Neural cell (in vitro differentiated cells): ENCODE measurements at regions not wholly inside any gene's neighbourhood (a gene's known extent, or its start where the extent isn't known, plus 50 kb on each side); places are given as distances from the start of the nearest gene placed in this dataset.

Source experiments
- H2AFZ ChIP-seq: fragments of 200-600, 300-800 bp; sonication (generic), shearing (Covaris generic); 2 replicates; pipeline ENCODE4 v1.6.0; 2014; ENCODE audit warnings: low read depth, mild to moderate bottlenecking, antibody characterized with exemption, low read length, moderate library complexity
- H3F3A ChIP-seq: fragments of 200-600 bp; shearing (Covaris generic); 2 replicates; pipeline ENCODE4 v1.6.1; 2016; ENCODE audit warnings: mild to moderate bottlenecking, moderate library complexity, mixed read lengths, antibody characterized with exemption, low read length; ENCODE audit not compliant: insufficient read depth, poor library complexity, severe bottlenecking
- H3K27ac ChIP-seq: fragments of 200-600, 300-800 bp; sonication (generic), shearing (Covaris generic); 2 replicates; pipeline ENCODE4 v1.5.1; 2014; ENCODE audit warnings: mild to moderate bottlenecking, low read length, moderate library complexity
- H3K27me3 ChIP-seq: fragments of 300-800, 200-600 bp; sonication (generic), shearing (Covaris generic); 2 replicates; pipeline ENCODE4 v1.6.0; 2014; ENCODE audit warnings: mild to moderate bottlenecking, low read depth, low read length, moderate library complexity; ENCODE audit not compliant: insufficient read depth
- H3K36me3 ChIP-seq: fragments of 300-800, 200-600 bp; sonication (generic), shearing (Covaris generic); 2 replicates; pipeline ENCODE4 v1.5.1; 2014; ENCODE audit warnings: mild to moderate bottlenecking, antibody characterized with exemption, low read length, moderate library complexity; ENCODE audit not compliant: insufficient read depth
- H3K4me2 ChIP-seq: fragments of 300-800, 200-600 bp; sonication (generic), shearing (Covaris generic); 2 replicates; pipeline ENCODE4 v1.6.0; 2014; ENCODE audit warnings: mild to moderate bottlenecking, low read length
- H3K4me3 ChIP-seq: fragments of 300-800, 200-600 bp; sonication (generic), shearing (Covaris generic); 2 replicates; pipeline ENCODE4 v1.5.1; 2014; ENCODE audit warnings: mild to moderate bottlenecking, low read length, moderate library complexity
- H3K79me2 ChIP-seq: fragments of 200-600 bp; shearing (Covaris generic); replicated peaks from 2 replicates; pipeline ENCODE4 v1.6.0; 2014; ENCODE audit warnings: mild to moderate bottlenecking, low read length, moderate library complexity; ENCODE audit not compliant: insufficient read depth
- H3K9ac ChIP-seq: fragments of 300-800, 200-600 bp; sonication (generic), shearing (Covaris generic); 2 replicates; pipeline ENCODE4 v1.6.1; 2016; ENCODE audit warnings: mild to moderate bottlenecking, low read length, mixed read lengths
- H3K9me2 ChIP-seq: fragments of 200-600 bp; shearing (Covaris generic); 2 replicates; pipeline ENCODE4 v1.6.1; 2016; ENCODE audit warnings: mild to moderate bottlenecking, low read length, mixed read lengths; ENCODE audit not compliant: insufficient read depth
- H3K9me3 ChIP-seq: fragments of 200-600, 300-800 bp; sonication (generic), shearing (Covaris generic); 2 replicates; pipeline ENCODE4 v1.6.1; 2016; ENCODE audit warnings: mild to moderate bottlenecking, mixed run types, low read length, moderate library complexity, mixed read lengths
- H4K20me1 ChIP-seq: fragments of 200-600 bp; shearing (Covaris generic); 2 replicates; pipeline ENCODE4 v1.6.1; 2016; ENCODE audit warnings: mild to moderate bottlenecking, mixed run types; ENCODE audit not compliant: insufficient read depth
- CTCF ChIP-seq: fragments of 450-650 bp; IDR thresholded peaks from 2 replicates; pipeline ENCODE4 v1.5.1; 2014; ENCODE audit warnings: antibody characterized with exemption, mild to moderate bottlenecking, moderate library complexity; ENCODE audit not compliant: poor library complexity, severe bottlenecking
- EP300 ChIP-seq: fragments of 450-650 bp; conservative IDR thresholded peaks from 2 replicates; pipeline ENCODE4 v1.6.1; 2014; ENCODE audit warnings: antibody characterized with exemption, mild to moderate bottlenecking, moderate library complexity; ENCODE audit not compliant: poor library complexity, severe bottlenecking
- EZH2 ChIP-seq: fragments of 200-600, 300-800 bp; shearing (Covaris generic), sonication (generic); IDR thresholded peaks from 2 replicates; pipeline ENCODE4 v1.6.1; 2014; ENCODE audit warnings: antibody characterized with exemption, low read length, borderline replicate concordance, mild to moderate bottlenecking; ENCODE audit not compliant: insufficient read depth, poor library complexity, severe bottlenecking
- MXI1 ChIP-seq: fragments of 450-650 bp; conservative IDR thresholded peaks from 2 replicates; pipeline ENCODE4 v1.6.1; 2014; ENCODE audit warnings: antibody characterized with exemption, mild to moderate bottlenecking; ENCODE audit not compliant: poor library complexity, severe bottlenecking
- POLR2AphosphoS5 ChIP-seq: IDR thresholded peaks from 2 replicates; pipeline ENCODE4 v1.6.1; 2012
- RAD21 ChIP-seq: fragments of 450-650 bp; conservative IDR thresholded peaks from 2 replicates; pipeline ENCODE4 v1.6.1; 2014; ENCODE audit warnings: antibody characterized with exemption, mild to moderate bottlenecking, moderate library complexity
- REST ChIP-seq: IDR thresholded peaks from 2 replicates; pipeline ENCODE4 v1.6.1; 2012; ENCODE audit warnings: borderline replicate concordance
- SMC3 ChIP-seq: fragments of 450-650 bp; conservative IDR thresholded peaks from 2 replicates; pipeline ENCODE4 v1.6.1; 2014; ENCODE audit warnings: antibody characterized with exemption, mild to moderate bottlenecking, moderate library complexity; ENCODE audit not compliant: poor library complexity
- TAF1 ChIP-seq: IDR thresholded peaks from 2 replicates; pipeline ENCODE4 v1.6.1; 2012; ENCODE audit warnings: low read depth

- no peaks in the 10 kb centered on the region for H3K79me2 ChIP-seq
- H3K4me2 ChIP-seq, result no peak overlapping the region
- H3K9me2 ChIP-seq, result no peaks in the 10 kb centered on the region
- no peak overlapping the region for H3K4me3 ChIP-seq
- TF ChIP-seq MXI1 (no peak), TAF1 (no peak), CTCF (no peak), SMC3 (no peak), RAD21 (no peak), EZH2 (no peak), POLR2AphosphoS5 (no peak), EP300 (no peak), REST (no peak)
- H3K9me3 ChIP-seq, result no peaks in the 10 kb centered on the region
- no peaks in the 10 kb centered on the region for H3K36me3 ChIP-seq
- no peaks in the 10 kb centered on the region for H4K20me1 ChIP-seq
- no peaks in the 10 kb centered on the region for H3K27me3 ChIP-seq
- H3K27ac ChIP-seq, result no peak overlapping the region
- H3K9ac ChIP-seq, result no peak overlapping the region
- no peak overlapping the region for H2AFZ ChIP-seq
- no peaks in the 10 kb centered on the region for H3F3A ChIP-seq
Measured at GRCh38 chr5:115349001-115349817, 52.8 kb upstream of the CCDC112 start.

GRCh38 chr5:115348175-115348574 lies 51.7 kb upstream of the CCDC112 start:
- no peaks in the 10 kb centered on the region for H4K20me1 ChIP-seq
- no peak overlapping the region for H3K4me2 ChIP-seq
- no peaks in the 10 kb centered on the region for H3K9me3 ChIP-seq
- no peaks in the 10 kb centered on the region for H3K27me3 ChIP-seq
- H3K4me3 ChIP-seq, result no peak overlapping the region
- no peaks in the 10 kb centered on the region for H3K36me3 ChIP-seq
- no peaks in the 10 kb centered on the region for H3K79me2 ChIP-seq
- no peaks in the 10 kb centered on the region for H3K9me2 ChIP-seq
- H3F3A ChIP-seq, result no peaks in the 10 kb centered on the region
- TF ChIP-seq EZH2 (no peak), RAD21 (no peak), SMC3 (no peak), MXI1 (no peak), REST (no peak), CTCF (no peak)
- no peak overlapping the region for H2AFZ ChIP-seq
- no peak overlapping the region for H3K27ac ChIP-seq
- H3K9ac ChIP-seq, result no peak overlapping the region
